Parathyroid adenoma (tissue), 2 donors: ENCODE measurements at regions not wholly inside any gene's neighbourhood (a gene's known extent, or its start where the extent isn't known, plus 50 kb on each side); places are given as distances from the start of the nearest gene placed in this dataset.

ENCODE experiments used
- H2AFZ ChIP-seq: fragments of 300-600 bp; sonication (generic); one replicate; pipeline ENCODE4 v1.7.0; 2017; ENCODE audit warnings: antibody characterized with exemption, mild to moderate bottlenecking
- H3K27ac ChIP-seq: fragments of 300-600 bp; sonication (generic); one replicate; pipeline ENCODE4 v1.7.0; 2017
- H3K27me3 ChIP-seq: fragments of 300-600 bp; sonication (generic); one replicate; pipeline ENCODE4 v1.7.0; 2017; ENCODE audit warnings: low read length; ENCODE audit not compliant: control insufficient read depth, insufficient read depth
- H3K36me3 ChIP-seq: fragments of 300-600 bp; sonication (generic); one replicate; pipeline ENCODE4 v1.7.0; 2017; ENCODE audit warnings: low read length; ENCODE audit not compliant: control insufficient read depth, insufficient read depth
- H3K4me1 ChIP-seq: fragments of 300-600 bp; sonication (generic); one replicate; pipeline ENCODE4 v1.7.0; 2017; ENCODE audit warnings: control low read depth
- H3K4me2 ChIP-seq: fragments of 300-600 bp; sonication (generic); one replicate; pipeline ENCODE4 v1.7.0; 2017; ENCODE audit warnings: low read length
- H3K4me3 ChIP-seq: fragments of 300-600 bp; sonication (generic); one replicate; pipeline ENCODE4 v1.7.0; 2017; ENCODE audit warnings: low read depth, low read length
- H3K79me2 ChIP-seq: fragments of 300-600 bp; sonication (generic); one replicate; pipeline ENCODE4 v1.7.0; 2017; ENCODE audit warnings: control low read depth
- H3K9ac ChIP-seq: fragments of 300-600 bp; sonication (generic); one replicate; pipeline ENCODE4 v1.7.0; 2017; ENCODE audit warnings: mild to moderate bottlenecking
- H3K9me3 ChIP-seq: fragments of 300-600 bp; sonication (generic); one replicate; pipeline ENCODE4 v1.7.0; 2017; ENCODE audit warnings: low read length; ENCODE audit not compliant: control insufficient read depth
- TF ChIP-seq, protein P1 (sequence below): fragments of 300-600 bp; sonication (generic); IDR thresholded peaks from one replicate; pipeline ENCODE4 v1.7.0; 2017; ENCODE audit warnings: antibody characterized with exemption, mild to moderate bottlenecking
- donor health status: primary hyperparathyroidism.

DNA sequence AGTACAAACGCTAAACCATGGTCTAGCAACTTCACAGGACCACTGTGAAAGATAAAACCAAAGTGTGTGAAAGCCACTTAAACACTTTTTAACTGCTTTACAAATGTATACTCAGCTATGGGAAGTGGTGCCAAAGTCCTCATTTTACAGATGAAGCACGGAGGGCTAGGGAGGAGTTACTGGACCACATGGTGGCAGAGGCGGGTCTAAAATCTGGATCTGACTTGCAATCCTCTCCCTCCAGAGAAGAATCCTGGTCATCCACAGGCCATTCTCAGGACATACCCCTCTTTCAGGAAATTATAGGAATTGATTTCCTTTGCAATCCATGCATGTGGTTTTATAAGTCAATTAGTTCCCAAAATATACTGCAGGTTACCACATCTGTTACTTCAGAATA lies 84.6 kb upstream of the GYPC start:
- TF ChIP-seq, protein P1, sequence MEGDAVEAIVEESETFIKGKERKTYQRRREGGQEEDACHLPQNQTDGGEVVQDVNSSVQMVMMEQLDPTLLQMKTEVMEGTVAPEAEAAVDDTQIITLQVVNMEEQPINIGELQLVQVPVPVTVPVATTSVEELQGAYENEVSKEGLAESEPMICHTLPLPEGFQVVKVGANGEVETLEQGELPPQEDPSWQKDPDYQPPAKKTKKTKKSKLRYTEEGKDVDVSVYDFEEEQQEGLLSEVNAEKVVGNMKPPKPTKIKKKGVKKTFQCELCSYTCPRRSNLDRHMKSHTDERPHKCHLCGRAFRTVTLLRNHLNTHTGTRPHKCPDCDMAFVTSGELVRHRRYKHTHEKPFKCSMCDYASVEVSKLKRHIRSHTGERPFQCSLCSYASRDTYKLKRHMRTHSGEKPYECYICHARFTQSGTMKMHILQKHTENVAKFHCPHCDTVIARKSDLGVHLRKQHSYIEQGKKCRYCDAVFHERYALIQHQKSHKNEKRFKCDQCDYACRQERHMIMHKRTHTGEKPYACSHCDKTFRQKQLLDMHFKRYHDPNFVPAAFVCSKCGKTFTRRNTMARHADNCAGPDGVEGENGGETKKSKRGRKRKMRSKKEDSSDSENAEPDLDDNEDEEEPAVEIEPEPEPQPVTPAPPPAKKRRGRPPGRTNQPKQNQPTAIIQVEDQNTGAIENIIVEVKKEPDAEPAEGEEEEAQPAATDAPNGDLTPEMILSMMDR, result no peak
- Histone ChIP-seq H2AFZ (no peak overlapping the region), H3K79me2 (no peaks in the 10 kb centered on the region), H3K4me1 (no peaks in the 10 kb centered on the region), H3K4me2 (no peak overlapping the region), H3K27ac (no peak overlapping the region), H3K9me3 (no peaks in the 10 kb centered on the region), H3K9ac (no peak overlapping the region), H3K4me3 (no peak overlapping the region), H3K36me3 (no peaks in the 10 kb centered on the region), H3K27me3 (no peaks in the 10 kb centered on the region)

DNA sequence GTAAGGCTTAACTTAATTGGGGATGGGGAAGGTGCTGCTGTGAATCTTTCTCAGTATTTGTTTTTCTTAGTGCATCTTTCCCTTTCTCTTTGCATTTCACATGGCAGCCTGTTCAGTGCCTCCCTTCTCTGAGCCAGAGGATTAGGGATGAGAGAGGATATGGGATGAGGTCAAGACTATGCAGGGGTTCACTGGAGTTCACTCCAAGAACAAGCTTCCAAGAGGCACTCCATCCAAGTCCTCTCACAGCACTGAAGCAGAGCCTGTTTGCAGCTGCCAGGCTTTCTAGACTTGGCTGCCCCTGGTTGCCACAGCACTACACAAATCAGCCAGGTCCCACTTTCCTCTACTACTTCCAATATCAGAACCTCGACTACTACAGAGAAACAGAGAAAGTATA lies 80.3 kb upstream of the GYPC start:
- Histone ChIP-seq H3K4me1 (no peaks in the 10 kb centered on the region), H3K9ac (no peak overlapping the region), H2AFZ (no peak overlapping the region), H3K27me3 (no peaks in the 10 kb centered on the region), H3K4me3 (no peak overlapping the region), H3K27ac (no peak overlapping the region), H3K4me2 (no peak overlapping the region), H3K79me2 (no peaks in the 10 kb centered on the region), H3K36me3 (no peaks in the 10 kb centered on the region), H3K9me3 (no peaks in the 10 kb centered on the region)
- TF ChIP-seq, protein P1, result no peak

DNA sequence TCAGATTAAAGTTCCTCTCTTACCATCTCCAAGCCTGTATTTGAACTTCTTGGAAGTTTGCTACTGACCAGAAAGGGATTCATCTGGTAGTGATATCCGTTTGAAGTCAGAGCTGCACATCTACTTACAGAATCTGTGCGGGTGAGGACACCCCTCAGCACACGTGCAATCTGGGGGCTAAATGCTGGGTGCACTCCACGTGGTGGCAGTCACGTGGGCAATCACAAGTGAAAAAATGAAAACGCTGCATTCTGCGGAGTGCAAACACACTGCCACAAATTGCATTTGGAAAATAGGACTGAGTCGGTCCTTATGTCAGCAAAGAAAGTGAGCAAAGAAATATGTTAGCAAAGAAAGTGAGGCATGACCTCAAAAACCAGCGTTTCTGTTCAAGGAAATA lies 76.1 kb upstream of the GYPC start:
- Histone ChIP-seq H3K4me1 (no peaks in the 10 kb centered on the region), H3K27me3 (no peaks in the 10 kb centered on the region), H3K27ac (no peak overlapping the region), H3K9me3 (no peaks in the 10 kb centered on the region), H3K9ac (no peak overlapping the region), H3K4me2 (no peak overlapping the region), H3K36me3 (no peaks in the 10 kb centered on the region), H2AFZ (no peak overlapping the region), H3K4me3 (no peak overlapping the region), H3K79me2 (no peaks in the 10 kb centered on the region)
- TF ChIP-seq, protein P1, result no peak

DNA sequence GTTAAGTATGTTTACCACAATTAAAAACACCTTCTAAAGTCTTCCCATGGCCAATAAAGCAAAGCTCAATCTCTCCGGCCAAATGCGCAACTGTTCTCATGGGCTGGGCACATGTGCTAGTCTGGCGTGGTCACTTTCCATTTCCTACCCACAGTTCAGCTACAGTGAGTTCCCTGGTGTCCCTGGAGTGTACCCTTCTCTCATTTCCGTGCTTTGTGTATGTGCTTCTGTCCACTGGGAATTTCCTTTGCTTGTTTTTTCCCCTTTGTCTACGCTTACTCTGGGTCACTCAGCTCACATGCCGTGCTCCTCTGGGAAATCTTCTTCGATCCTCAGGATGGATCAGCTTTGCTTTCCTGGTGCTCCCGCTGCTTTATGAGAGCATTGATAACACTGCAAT lies 69.6 kb upstream of the GYPC start:
- Histone ChIP-seq H3K27ac (no peak overlapping the region), H3K9me3 (no peaks in the 10 kb centered on the region), H3K4me2 (no peak overlapping the region), H3K4me3 (no peak overlapping the region), H3K79me2 (no peaks in the 10 kb centered on the region), H3K27me3 (no peaks in the 10 kb centered on the region), H3K9ac (no peak overlapping the region), H3K4me1 (no peaks in the 10 kb centered on the region), H2AFZ (no peak overlapping the region), H3K36me3 (no peaks in the 10 kb centered on the region)
- TF ChIP-seq, protein P1, result no peak

DNA sequence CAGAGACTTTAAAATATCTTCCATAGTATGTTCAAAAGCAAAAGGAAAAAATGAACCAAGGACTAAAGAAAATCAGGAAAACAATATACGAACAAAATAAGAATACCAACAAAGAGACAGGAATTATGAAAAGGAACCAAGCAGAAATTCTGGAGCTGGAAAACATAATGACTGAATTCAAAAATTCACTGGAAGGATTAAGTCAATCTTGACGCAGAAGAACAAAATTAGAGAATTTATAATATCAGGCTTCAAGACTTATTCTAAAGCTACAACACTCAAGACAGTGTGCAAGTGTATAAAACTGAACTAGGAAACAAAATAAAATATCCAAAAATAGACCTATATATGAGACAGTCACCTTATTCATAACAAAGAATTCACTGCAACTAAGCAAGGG lies 56.9 kb upstream of the GYPC start:
- H3K9ac ChIP-seq, result no peak overlapping the region
- no peak overlapping the region for H3K4me3 ChIP-seq
- TF ChIP-seq, protein P1, result no peak
- H3K4me2 ChIP-seq, result no peak overlapping the region
- H3K27me3 ChIP-seq, result no peaks in the 10 kb centered on the region
- peaks cover 1% of the 10 kb centered on the region for H3K9me3 ChIP-seq
- no peaks in the 10 kb centered on the region for H3K4me1 ChIP-seq
- no peak overlapping the region for H3K27ac ChIP-seq
- no peaks in the 10 kb centered on the region for H3K36me3 ChIP-seq
- H3K79me2 ChIP-seq, result no peaks in the 10 kb centered on the region
- H2AFZ ChIP-seq, result no peak overlapping the region
